H9 (cell line): ENCODE measurements at regions not wholly inside any gene's neighbourhood (a gene's known extent, or its start where the extent isn't known, plus 50 kb on each side); places are given as distances from the start of the nearest gene placed in this dataset.

Source experiments
- DNase-seq: peaks from one replicate; pipeline ENCODE4 v3.0.0-alpha.2; 2017
- H2AFZ ChIP-seq: one replicate; pipeline ENCODE4 v1.6.1; 2013; ENCODE audit warnings: mild to moderate bottlenecking, low read length, control low read depth, moderate library complexity
- H2AK5ac ChIP-seq: 2 replicates; pipeline ENCODE4 v1.6.1; 2013; ENCODE audit warnings: low read length, control low read depth, mixed read lengths; ENCODE audit not compliant: insufficient read length
- H2BK120ac ChIP-seq: one replicate; pipeline ENCODE4 v1.6.1; 2013; ENCODE audit warnings: low read depth, mild to moderate bottlenecking, low read length, control low read depth, inconsistent platforms; ENCODE audit not compliant: poor library complexity, severe bottlenecking
- H2BK12ac ChIP-seq: 2 replicates; pipeline ENCODE4 v1.6.1; 2013; ENCODE audit warnings: low read length, control low read depth, mixed read lengths, low read depth; ENCODE audit not compliant: insufficient read length
- H2BK15ac ChIP-seq: 2 replicates; pipeline ENCODE4 v1.6.1; 2013; ENCODE audit warnings: low read depth, low read length, control low read depth
- H2BK20ac ChIP-seq: one replicate; pipeline ENCODE4 v1.6.1; 2013; ENCODE audit warnings: low read depth, mild to moderate bottlenecking, low read length, control low read depth, inconsistent platforms; ENCODE audit not compliant: poor library complexity, severe bottlenecking
- H2BK5ac ChIP-seq: 2 replicates; pipeline ENCODE4 v1.6.1; 2013; ENCODE audit warnings: low read length, control low read depth, mixed read lengths; ENCODE audit not compliant: insufficient read length
- H3K14ac ChIP-seq: 2 replicates; pipeline ENCODE4 v1.6.1; 2013; ENCODE audit warnings: low read length, control low read depth; ENCODE audit not compliant: insufficient read depth
- H3K18ac ChIP-seq: 2 replicates; pipeline ENCODE4 v1.6.1; 2013; ENCODE audit warnings: low read depth, mild to moderate bottlenecking, mixed read lengths, low read length, control low read depth; ENCODE audit not compliant: insufficient read length
- H3K23ac ChIP-seq: 2 replicates; pipeline ENCODE4 v1.6.1; 2013; ENCODE audit warnings: low read length, control low read depth, mixed read lengths, low read depth; ENCODE audit not compliant: insufficient read length
- H3K23me2 ChIP-seq: 2 replicates; pipeline ENCODE4 v1.6.1; 2013; ENCODE audit warnings: low read depth, mild to moderate bottlenecking, mixed read lengths, low read length, control low read depth; ENCODE audit not compliant: insufficient read length, poor library complexity, severe bottlenecking
- H3K27ac ChIP-seq: 2 replicates; pipeline ENCODE4 v1.5.1; 2013; ENCODE audit warnings: low read length, control low read depth, mixed read lengths, low read depth; ENCODE audit not compliant: insufficient read length
- H3K27me3 ChIP-seq: 2 replicates; pipeline ENCODE4 v1.6.1; 2013; ENCODE audit warnings: low read length, control low read depth, inconsistent platforms; ENCODE audit not compliant: insufficient read depth
- H3K4ac ChIP-seq: 2 replicates; pipeline ENCODE4 v1.6.1; 2013; ENCODE audit warnings: low read depth, mild to moderate bottlenecking, control low read depth, inconsistent platforms, low read length, moderate library complexity
- H3K4me1 ChIP-seq: 2 replicates; pipeline ENCODE4 v1.6.1; 2013; ENCODE audit warnings: low read length, control low read depth, inconsistent platforms; ENCODE audit not compliant: insufficient read depth
- H3K4me2 ChIP-seq: 2 replicates; pipeline ENCODE4 v1.6.1; 2013; ENCODE audit warnings: low read length, control low read depth, mixed read lengths; ENCODE audit not compliant: insufficient read length, insufficient read depth
- H3K56ac ChIP-seq: 2 replicates; pipeline ENCODE4 v1.6.1; 2013; ENCODE audit warnings: low read depth, mild to moderate bottlenecking, mixed read lengths, low read length, control low read depth; ENCODE audit not compliant: insufficient read length
- H3K79me1 ChIP-seq: 2 replicates; pipeline ENCODE4 v1.6.1; 2013; ENCODE audit warnings: low read depth, mild to moderate bottlenecking, moderate library complexity, low read length, control low read depth, inconsistent platforms; ENCODE audit not compliant: insufficient read depth, poor library complexity, severe bottlenecking
- H3K79me2 ChIP-seq: 2 replicates; pipeline ENCODE4 v1.6.1; 2013; ENCODE audit warnings: low read length, control low read depth, inconsistent platforms; ENCODE audit not compliant: insufficient read depth
- H3K9ac ChIP-seq: 2 replicates; pipeline ENCODE4 v1.6.1; 2013; ENCODE audit warnings: low read length, control low read depth, mixed read lengths; ENCODE audit not compliant: insufficient read length; ENCODE audit errors: extremely low read depth
- H3K9me3 ChIP-seq: one replicate; pipeline ENCODE4 v1.6.1; 2013; ENCODE audit warnings: low read depth, low read length, inconsistent platforms; ENCODE audit not compliant: control insufficient read depth
- H3T11ph ChIP-seq: one replicate; pipeline ENCODE4 v1.6.1; 2013; ENCODE audit warnings: mild to moderate bottlenecking, low read length, control low read depth, inconsistent platforms
- H4K20me1 ChIP-seq: one replicate; pipeline ENCODE4 v1.6.1; 2013; ENCODE audit not compliant: control insufficient read depth, insufficient read length, insufficient read depth
- H4K5ac ChIP-seq: 2 replicates; pipeline ENCODE4 v1.6.1; 2013; ENCODE audit warnings: low read depth, mild to moderate bottlenecking, mixed read lengths, low read length, control low read depth; ENCODE audit not compliant: insufficient read length
- H4K8ac ChIP-seq: replicated peaks from 2 replicates; pipeline ENCODE4 v1.6.1; 2013; ENCODE audit warnings: low read length, control low read depth, mixed read lengths, low read depth; ENCODE audit not compliant: insufficient read length
- H4K91ac ChIP-seq: 2 replicates; pipeline ENCODE4 v1.6.1; 2013; ENCODE audit warnings: low read depth, mild to moderate bottlenecking, moderate library complexity, mixed read lengths, low read length, control low read depth; ENCODE audit not compliant: insufficient read length
- H3K27ac Mint-ChIP-seq, 3 experiments: 2 replicates in 2 of 3; 3 replicates in 1 of 3; pipeline ENCODE4 v1.8.0; 2020 to 2021; ENCODE audit warnings: mixed read lengths in 3 of 3, mild to moderate bottlenecking in 1 of 3, moderate library complexity in 1 of 3
- H3K27me3 Mint-ChIP-seq: 2 replicates; pipeline ENCODE4 v1.8.0; 2021; ENCODE audit warnings: low read depth, mild to moderate bottlenecking, moderate library complexity, mixed read lengths
- H3K36me3 Mint-ChIP-seq, 3 experiments: 2 replicates in 2 of 3; 3 replicates in 1 of 3; pipeline ENCODE4 v1.8.0; 2020 to 2021; ENCODE audit warnings: low read depth in 3 of 3, mixed read lengths in 3 of 3; ENCODE audit not compliant: insufficient read depth in 1 of 3
- H3K4me1 Mint-ChIP-seq, 2 experiments: 2 replicates each; pipeline ENCODE4 v1.8.0; 2020; ENCODE audit warnings: mixed read lengths in 2 of 2
- H3K4me3 Mint-ChIP-seq, 2 experiments: 2 replicates in 1 of 2; 3 replicates in 1 of 2; pipeline ENCODE4 v1.8.0; 2020 to 2021; ENCODE audit warnings: mild to moderate bottlenecking in 2 of 2, mixed read lengths in 2 of 2, moderate library complexity in 1 of 2
- H3K9me3 Mint-ChIP-seq, 2 experiments: 2 replicates in 1 of 2; 3 replicates in 1 of 2; pipeline ENCODE4 v1.8.0; 2020; ENCODE audit warnings: mild to moderate bottlenecking in 2 of 2, mixed read lengths in 2 of 2, moderate library complexity in 1 of 2
- CTCF ChIP-seq: fragments of 200-600 bp; sonication (generic); conservative IDR thresholded peaks from 3 replicates; pipeline ENCODE4 v1.8.0; 2021; ENCODE audit warnings: antibody characterized with exemption, mild to moderate bottlenecking
- WGBS: extraction: QIAGEN DNeasy Blood & Tissue Kit; methylation state at CpG from one replicate; pipeline ENCODE4 v1.1.7; 2013; ENCODE audit warnings: missing lambda C conversion rate, low lambda C conversion rate, mixed read lengths; ENCODE audit not compliant: insufficient read length; ENCODE audit errors: extremely low coverage; 5-methylcytosine and 5-hydroxymethylcytosine counted together

DNA sequence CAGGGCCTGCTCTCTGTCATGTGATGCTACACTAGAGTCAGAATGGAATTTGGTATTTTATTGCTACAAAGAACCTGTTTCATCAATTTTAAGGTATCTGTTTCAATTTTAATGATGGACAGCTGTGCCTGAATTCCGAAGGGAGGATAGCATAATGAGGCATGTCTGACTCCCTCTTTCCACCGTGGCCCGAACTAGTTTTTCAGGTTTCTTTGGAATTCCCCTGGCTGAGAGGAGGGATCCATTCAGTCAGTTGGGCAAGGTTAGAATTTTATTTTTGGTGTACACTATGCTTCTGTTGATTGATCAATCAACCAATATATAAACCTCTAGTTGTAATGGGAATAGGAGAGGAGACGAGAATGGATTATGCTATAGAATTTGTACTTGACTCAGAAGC, 761.8 kb downstream of the FAM133A start:
- H4K8ac ChIP-seq, result no peak overlapping the region
- H3K9me3 Mint-ChIP-seq, result peaks cover 7 to 13% of the 10 kb centered on the region in 2 experiments
- H2BK15ac ChIP-seq, result no peak overlapping the region
- H2BK5ac ChIP-seq, result no peak overlapping the region
- H4K20me1 ChIP-seq, result no peaks in the 10 kb centered on the region
- no peak overlapping the region for H2BK20ac ChIP-seq
- no peak overlapping the region for H4K91ac ChIP-seq
- H3K27ac ChIP-seq, result no peak overlapping the region
- H3K9me3 ChIP-seq, result no peaks in the 10 kb centered on the region
- H3K9ac ChIP-seq, result no peak overlapping the region
- no peaks in the 10 kb centered on the region for H3K27me3 ChIP-seq
- H3K79me2 ChIP-seq, result no peaks in the 10 kb centered on the region
- no peaks in the 10 kb centered on the region for H3K79me1 ChIP-seq
- no peak overlapping the region for H3T11ph ChIP-seq
- no peak for TF ChIP-seq CTCF
- no peak overlapping the region for H3K18ac ChIP-seq
- WGBS, result no CpG with 5 or more reads among the region's 4 CpGs
- no peak overlapping the region for H2BK120ac ChIP-seq
- H3K27ac Mint-ChIP-seq, result no peak overlapping the region
- H3K4me3 Mint-ChIP-seq, result no peak overlapping the region
- no peak overlapping the region for H3K23ac ChIP-seq
- no peak overlapping the region for H3K4ac ChIP-seq
- no peak for DNase-seq
- H3K14ac ChIP-seq, result no peak overlapping the region
- no peak overlapping the region for H4K5ac ChIP-seq
- peaks cover 8 to 46% (median 26%) of the 10 kb centered on the region in 3 experiments for H3K36me3 Mint-ChIP-seq
- H2AFZ ChIP-seq, result no peak overlapping the region
- no peaks in the 10 kb centered on the region for H3K4me1 ChIP-seq
- no peak overlapping the region for H3K4me2 ChIP-seq
- H3K23me2 ChIP-seq, result no peaks in the 10 kb centered on the region
- H3K27me3 Mint-ChIP-seq, result no peaks in the 10 kb centered on the region
- no peak overlapping the region for H2BK12ac ChIP-seq
- H3K4me1 Mint-ChIP-seq, result peaks cover 0 to 3% of the 10 kb centered on the region in 2 experiments; a peak in 1 of 4 replicates
- no peak overlapping the region for H3K56ac ChIP-seq
- H2AK5ac ChIP-seq, result no peak overlapping the region
